Neuronal stem cell (in vitro differentiated cells): ENCODE measurements at regions not wholly inside any gene's neighbourhood (a gene's known extent, or its start where the extent isn't known, plus 50 kb on each side); places are given as distances from the start of the nearest gene placed in this dataset.

Source experiments
- DNase-seq: peaks from one replicate; pipeline ENCODE4 v3.0.0-alpha.2; 2013; ENCODE audit warnings: low spot score
- H2AFZ ChIP-seq: one replicate; pipeline ENCODE4 v1.6.1; 2013; ENCODE audit warnings: mild to moderate bottlenecking, low read length, inconsistent platforms
- H2AK5ac ChIP-seq: 2 replicates; pipeline ENCODE4 v1.6.1; 2013; ENCODE audit warnings: low read depth, mild to moderate bottlenecking, inconsistent platforms, low read length, moderate library complexity, mixed read lengths
- H2BK120ac ChIP-seq: 2 replicates; pipeline ENCODE4 v1.6.1; 2013; ENCODE audit warnings: low read depth, mild to moderate bottlenecking, inconsistent platforms, low read length, moderate library complexity, mixed read lengths
- H2BK12ac ChIP-seq: one replicate; pipeline ENCODE4 v1.6.1; 2013; ENCODE audit warnings: low read length, inconsistent platforms
- H2BK15ac ChIP-seq: 2 replicates; pipeline ENCODE4 v1.6.1; 2013; ENCODE audit warnings: mild to moderate bottlenecking, low read length, inconsistent platforms, mixed read lengths
- H2BK5ac ChIP-seq: one replicate; pipeline ENCODE4 v1.6.1; 2013; ENCODE audit warnings: inconsistent platforms, mild to moderate bottlenecking, low read length, moderate library complexity
- H3K14ac ChIP-seq: one replicate; pipeline ENCODE4 v1.6.1; 2013; ENCODE audit warnings: low read length, inconsistent platforms
- H3K18ac ChIP-seq: 2 replicates; pipeline ENCODE4 v1.6.1; 2013; ENCODE audit warnings: low read length, inconsistent platforms
- H3K23ac ChIP-seq: 2 replicates; pipeline ENCODE4 v1.6.1; 2013; ENCODE audit warnings: low read depth, mild to moderate bottlenecking, mixed read lengths, low read length, inconsistent platforms; ENCODE audit not compliant: poor library complexity
- H3K27ac ChIP-seq: replicated peaks from 3 replicates; pipeline ENCODE4 v1.5.1; 2013; ENCODE audit warnings: low read length, inconsistent platforms
- H3K27me3 ChIP-seq, 3 experiments: 2 replicates each; pipeline ENCODE4 v1.6.1; 2013; ENCODE audit warnings: low read length in 3 of 3, mild to moderate bottlenecking in 2 of 3, inconsistent platforms in 1 of 3, low read depth in 1 of 3, mixed read lengths in 1 of 3, moderate library complexity in 1 of 3; ENCODE audit not compliant: control insufficient read depth in 3 of 3, insufficient read depth in 3 of 3
- H3K36me3 ChIP-seq, 2 donors: replicated peaks in 1 of 2; 2 replicates each; pipeline ENCODE4 v1.6.1; 2013; ENCODE audit warnings: low read length in 2 of 2; ENCODE audit not compliant: control insufficient read depth in 2 of 2, insufficient read depth in 2 of 2
- H3K4ac ChIP-seq: 2 replicates; pipeline ENCODE4 v1.6.1; 2013; ENCODE audit warnings: inconsistent platforms, mild to moderate bottlenecking, low read length, moderate library complexity
- H3K4me1 ChIP-seq, 2 donors: 1 replicate in 1 of 2; 2 replicates in 1 of 2; pipeline ENCODE4 v1.6.1; 2013; ENCODE audit warnings: low read length in 2 of 2, low read depth in 1 of 2; ENCODE audit not compliant: control insufficient read depth in 2 of 2, insufficient read depth in 1 of 2
- H3K4me2 ChIP-seq: one replicate; pipeline ENCODE4 v1.6.1; 2013; ENCODE audit warnings: mild to moderate bottlenecking, low read length, inconsistent platforms; ENCODE audit not compliant: insufficient read depth, poor library complexity, severe bottlenecking
- H3K4me3 ChIP-seq, 2 donors: 2 replicates each; pipeline ENCODE4 v1.5.1; 2013; ENCODE audit warnings: low read length in 2 of 2, mild to moderate bottlenecking in 2 of 2, inconsistent platforms in 1 of 2, moderate library complexity in 1 of 2
- H3K79me1 ChIP-seq: one replicate; pipeline ENCODE4 v1.6.1; 2013; ENCODE audit warnings: low read depth, mild to moderate bottlenecking, inconsistent platforms, low read length, moderate library complexity
- H3K9ac ChIP-seq: one replicate; pipeline ENCODE4 v1.6.1; 2013; ENCODE audit warnings: mild to moderate bottlenecking, low read depth, low read length, inconsistent platforms; ENCODE audit not compliant: poor library complexity
- H3K9me3 ChIP-seq, 2 donors: replicated peaks in 1 of 2; 2 replicates each; pipeline versions ENCODE3 to v1.6.1; 2013; ENCODE audit warnings: low read length in 2 of 2, mild to moderate bottlenecking in 2 of 2, inconsistent platforms in 1 of 2, low read depth in 1 of 2, mixed read lengths in 1 of 2, moderate library complexity in 1 of 2; ENCODE audit not compliant: control insufficient read depth in 2 of 2, insufficient read depth in 1 of 2
- H4K8ac ChIP-seq: one replicate; pipeline ENCODE4 v1.6.1; 2013; ENCODE audit warnings: low read depth, mild to moderate bottlenecking, inconsistent platforms, low read length, moderate library complexity
- H4K91ac ChIP-seq: one replicate; pipeline ENCODE4 v1.6.1; 2013; ENCODE audit warnings: low read length, low read depth, mild to moderate bottlenecking, inconsistent platforms; ENCODE audit not compliant: poor library complexity
- WGBS, 2 donors: extraction: QIAGEN DNeasy Blood & Tissue Kit; methylation state at CpG; one replicate each; pipeline ENCODE4 v1.1.7; 2013; ENCODE audit warnings: missing lambda C conversion rate in 2 of 2, mixed read lengths in 1 of 2; ENCODE audit not compliant: insufficient read length in 2 of 2, insufficient replicate concordance in 1 of 2; ENCODE audit errors: extremely low coverage in 2 of 2; 5-methylcytosine and 5-hydroxymethylcytosine counted together

DNA sequence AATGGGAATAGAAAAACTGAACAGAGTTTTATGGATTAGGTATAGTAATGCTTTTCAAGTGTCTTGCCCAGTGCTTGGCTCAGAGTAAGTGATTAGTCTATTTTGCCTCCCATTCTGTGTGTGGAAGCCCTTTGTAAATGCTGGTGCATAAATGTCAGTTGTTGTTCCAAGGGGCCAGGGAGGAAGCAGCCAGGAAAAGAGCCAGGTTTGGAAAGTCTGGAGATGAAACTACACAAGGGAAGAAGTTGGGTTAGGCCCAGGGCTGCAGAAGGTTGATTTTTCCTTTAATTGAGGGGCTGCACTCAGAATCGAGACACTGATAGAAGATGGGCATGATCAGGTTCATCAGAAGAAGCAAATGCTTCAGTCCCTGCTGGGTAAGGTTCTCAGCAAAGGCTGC lies 484.0 kb downstream of the OLFM4 start:
- H3K4ac ChIP-seq: no peak overlapping the region
- H2AFZ ChIP-seq: peak overlapping the region; percentile 77
- H3K27me3 ChIP-seq: no peaks in the 10 kb centered on the region
- no peak overlapping the region for H3K23ac ChIP-seq
- H3K27ac ChIP-seq: no peak overlapping the region
- no peak overlapping the region for H2BK12ac ChIP-seq
- no peak for DNase-seq
- H3K4me2 ChIP-seq: no peak overlapping the region
- no peak overlapping the region for H4K91ac ChIP-seq
- no peak overlapping the region for H2AK5ac ChIP-seq
- no peak overlapping the region for H3K4me3 ChIP-seq
- H3K9ac ChIP-seq: no peak overlapping the region
- H2BK120ac ChIP-seq: no peak overlapping the region
- H2BK15ac ChIP-seq: no peak overlapping the region
- H3K4me1 ChIP-seq: peaks cover 3 to 14% of the 10 kb centered on the region in 2 donors
- no peak overlapping the region for H4K8ac ChIP-seq
- H3K14ac ChIP-seq: no peak overlapping the region
- peak overlapping the region; percentile 16 for H3K18ac ChIP-seq
- H2BK5ac ChIP-seq: no peak overlapping the region
- no CpG with 5 or more reads among the region's 1 CpG for WGBS, 2 donors
- H3K79me1 ChIP-seq: no peaks in the 10 kb centered on the region
- H3K36me3 ChIP-seq: no peaks in the 10 kb centered on the region
- no peaks in the 10 kb centered on the region for H3K9me3 ChIP-seq

DNA sequence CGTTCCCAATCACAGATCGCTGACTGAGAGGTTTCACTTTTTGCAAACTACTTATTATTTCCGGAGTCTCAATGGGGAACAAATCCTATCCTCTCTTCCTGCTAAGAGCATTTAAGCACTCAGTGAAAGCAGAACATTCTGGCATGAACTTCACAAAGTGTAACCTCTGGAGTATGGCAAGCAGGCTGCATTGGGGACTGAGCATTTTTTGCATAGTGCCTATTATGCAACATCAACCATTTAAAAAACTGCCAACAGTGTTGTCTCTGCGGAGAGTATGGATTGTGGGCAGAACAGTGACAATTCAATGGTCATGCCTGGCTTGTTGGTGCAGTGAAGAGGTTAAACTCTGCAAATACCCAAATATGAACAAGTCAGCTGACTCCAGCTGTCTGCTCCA lies 484.6 kb downstream of the OLFM4 start:
- peak overlapping the region; percentile 77 for H2AFZ ChIP-seq
- H3K4ac ChIP-seq: no peak overlapping the region
- no peak overlapping the region for H3K18ac ChIP-seq
- H2BK120ac ChIP-seq: no peak overlapping the region
- no peaks in the 10 kb centered on the region for H3K36me3 ChIP-seq
- DNase-seq: no peak
- H3K79me1 ChIP-seq: no peaks in the 10 kb centered on the region
- no peak overlapping the region for H4K91ac ChIP-seq
- H3K9ac ChIP-seq: no peak overlapping the region
- no peak overlapping the region for H2BK12ac ChIP-seq
- no peak overlapping the region for H2AK5ac ChIP-seq
- no peak overlapping the region for H2BK5ac ChIP-seq
- H3K4me3 ChIP-seq: no peak overlapping the region
- no peaks in the 10 kb centered on the region for H3K27me3 ChIP-seq
- H3K23ac ChIP-seq: no peak overlapping the region
- no peaks in the 10 kb centered on the region for H3K9me3 ChIP-seq
- no CpG with 5 or more reads among the region's 4 CpGs for WGBS, 2 donors
- H3K4me1 ChIP-seq: peaks cover 3 to 10% of the 10 kb centered on the region in 2 donors
- H3K14ac ChIP-seq: no peak overlapping the region
- no peak overlapping the region for H4K8ac ChIP-seq
- H3K27ac ChIP-seq: no peak overlapping the region
- no peak overlapping the region for H3K4me2 ChIP-seq
- H2BK15ac ChIP-seq: no peak overlapping the region

DNA sequence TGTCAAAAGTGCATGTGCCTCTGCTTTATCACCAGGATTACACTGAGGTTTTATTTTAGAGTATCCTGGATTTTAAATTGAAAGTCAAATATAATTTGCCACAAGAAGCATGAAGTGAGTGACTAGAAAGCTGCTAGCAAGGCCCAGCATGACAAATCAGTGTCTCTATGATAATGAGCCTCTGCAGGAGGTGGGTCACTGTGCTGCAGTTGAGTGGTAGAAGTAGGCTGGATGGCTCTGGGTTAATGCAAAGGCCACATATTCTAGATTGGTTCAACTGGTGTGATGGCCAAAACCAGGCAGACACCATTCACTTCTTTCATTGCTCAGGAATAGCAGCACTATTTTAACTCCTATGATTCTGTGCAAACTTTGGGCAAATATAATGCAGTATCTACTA lies 491.5 kb downstream of the OLFM4 start:
- no peak for DNase-seq
- Histone ChIP-seq H3K4me1 (peaks cover 0 to 14% of the 10 kb centered on the region in 2 donors), H3K27me3 (no peaks in the 10 kb centered on the region), H2BK5ac (no peak overlapping the region), H3K4me2 (no peak overlapping the region), H3K18ac (no peak overlapping the region), H3K36me3 (no peaks in the 10 kb centered on the region), H3K4ac (no peak overlapping the region), H3K4me3 (no peak overlapping the region), H2AK5ac (no peak overlapping the region), H2BK15ac (no peak overlapping the region), H3K23ac (no peak overlapping the region), H3K27ac (no peak overlapping the region), H2AFZ (peak overlapping the region; percentile 72), H4K8ac (no peak overlapping the region), H3K14ac (no peak overlapping the region), H2BK120ac (no peak overlapping the region), H3K9me3 (no peaks in the 10 kb centered on the region), H3K9ac (no peak overlapping the region), H4K91ac (no peak overlapping the region), H2BK12ac (no peak overlapping the region), H3K79me1 (no peaks in the 10 kb centered on the region)

DNA sequence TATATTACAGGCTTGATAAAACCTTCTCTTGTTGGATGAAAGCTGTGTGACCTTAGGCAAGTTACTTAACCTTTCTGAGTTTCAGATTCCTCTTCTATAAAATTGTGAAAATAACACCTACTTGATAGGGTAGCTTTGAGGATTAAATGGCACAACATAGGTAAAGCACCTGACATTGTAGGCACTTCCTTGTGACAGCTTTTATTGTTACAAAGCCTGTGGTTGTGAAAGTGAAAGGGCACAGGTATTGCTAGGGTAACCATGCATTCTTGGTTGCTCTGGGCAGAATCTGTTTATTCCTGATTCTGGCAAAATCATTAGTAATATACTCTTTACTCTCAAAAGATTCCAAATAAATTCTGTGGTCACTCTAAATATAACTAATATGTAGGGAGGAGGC lies 493.4 kb downstream of the OLFM4 start:
- Histone ChIP-seq H2AK5ac (no peak overlapping the region), H3K4me3 (no peak overlapping the region), H4K91ac (no peak overlapping the region), H3K79me1 (no peaks in the 10 kb centered on the region), H3K9me3 (no peaks in the 10 kb centered on the region), H2BK5ac (no peak overlapping the region), H3K36me3 (no peaks in the 10 kb centered on the region), H3K4me2 (no peak overlapping the region), H2BK15ac (no peak overlapping the region), H3K23ac (no peak overlapping the region), H4K8ac (no peak overlapping the region), H3K27ac (no peak overlapping the region), H2BK120ac (no peak overlapping the region), H3K18ac (no peak overlapping the region), H3K9ac (no peak overlapping the region), H3K14ac (no peak overlapping the region), H2BK12ac (no peak overlapping the region), H3K4me1 (peaks cover 0 to 14% of the 10 kb centered on the region in 2 donors), H3K4ac (no peak overlapping the region), H3K27me3 (no peaks in the 10 kb centered on the region), H2AFZ (no peak overlapping the region)
- DNase-seq: no peak
